Nephron progenitor cell (in vitro differentiated cells): ENCODE measurements at regions not wholly inside any gene's neighbourhood (a gene's known extent, or its start where the extent isn't known, plus 50 kb on each side); places are given as distances from the start of the nearest gene placed in this dataset.

Source experiments
- DNase-seq: peaks from one replicate; pipeline ENCODE4 v3.0.0; 2021
- H3K27ac Mint-ChIP-seq: 2 replicates; pipeline ENCODE4 v1.8.0; 2021; ENCODE audit warnings: mild to moderate bottlenecking, moderate library complexity, mixed read lengths
- H3K27me3 Mint-ChIP-seq: 2 replicates; pipeline ENCODE4 v1.8.0; 2021; ENCODE audit warnings: mild to moderate bottlenecking, low read depth, mixed read lengths; ENCODE audit not compliant: poor library complexity
- H3K36me3 Mint-ChIP-seq: 2 replicates; pipeline ENCODE4 v1.8.0; 2021; ENCODE audit warnings: low read depth, mixed read lengths
- H3K4me1 Mint-ChIP-seq: 2 replicates; pipeline ENCODE4 v1.8.0; 2021; ENCODE audit warnings: mixed read lengths
- H3K4me3 Mint-ChIP-seq: 2 replicates; pipeline ENCODE4 v1.8.0; 2021; ENCODE audit warnings: mild to moderate bottlenecking, moderate library complexity, mixed read lengths
- H3K9me3 Mint-ChIP-seq: 2 replicates; pipeline ENCODE4 v1.8.0; 2021; ENCODE audit warnings: mild to moderate bottlenecking, moderate library complexity, mixed read lengths
- TF ChIP-seq, protein P1 (sequence below): fragments of 200-600 bp; sonication (generic); IDR thresholded peaks from 2 replicates; pipeline ENCODE4 v1.5.0; 2021; ENCODE audit warnings: antibody characterized with exemption

DNA sequence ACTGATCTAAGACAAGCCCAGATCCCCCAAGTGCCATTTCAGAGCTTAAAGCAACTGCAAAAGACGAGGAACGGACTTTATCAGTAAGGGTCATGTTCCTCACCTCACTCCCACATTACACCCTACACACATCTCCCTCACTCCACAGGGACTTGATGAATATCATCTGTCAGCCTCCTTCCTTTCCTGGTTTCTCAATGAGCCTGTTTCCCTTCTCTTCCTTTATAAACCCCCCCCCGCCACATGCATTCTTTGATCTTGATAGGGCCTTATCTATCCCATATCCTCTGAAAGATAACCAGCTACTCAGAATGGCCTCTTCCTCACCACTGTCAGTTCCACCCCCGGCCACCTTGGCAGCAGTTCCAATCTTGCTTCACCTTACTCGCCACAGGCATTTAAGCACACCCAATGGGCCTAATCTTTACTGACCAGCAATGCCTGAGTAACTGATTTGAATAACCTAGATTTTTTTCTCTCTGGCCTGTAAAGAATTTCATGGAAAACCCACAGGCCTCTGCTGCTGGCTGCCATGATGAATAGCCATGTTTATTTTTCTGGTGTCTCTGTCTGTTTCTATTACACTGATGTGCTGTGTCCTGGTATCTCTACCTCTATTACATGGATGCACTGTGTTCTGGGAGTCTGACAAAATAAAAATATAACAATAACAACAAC, 138.7 kb downstream of the PHLDA1 start:
- no peak overlapping the region for H3K4me3 Mint-ChIP-seq
- peak overlapping the region; percentile 81 for H3K27ac Mint-ChIP-seq
- H3K4me1 Mint-ChIP-seq: peaks cover 64% of the 10 kb centered on the region
- no peaks in the 10 kb centered on the region for H3K9me3 Mint-ChIP-seq
- no peak for DNase-seq
- H3K36me3 Mint-ChIP-seq: no peaks in the 10 kb centered on the region
- TF ChIP-seq, protein P1, sequence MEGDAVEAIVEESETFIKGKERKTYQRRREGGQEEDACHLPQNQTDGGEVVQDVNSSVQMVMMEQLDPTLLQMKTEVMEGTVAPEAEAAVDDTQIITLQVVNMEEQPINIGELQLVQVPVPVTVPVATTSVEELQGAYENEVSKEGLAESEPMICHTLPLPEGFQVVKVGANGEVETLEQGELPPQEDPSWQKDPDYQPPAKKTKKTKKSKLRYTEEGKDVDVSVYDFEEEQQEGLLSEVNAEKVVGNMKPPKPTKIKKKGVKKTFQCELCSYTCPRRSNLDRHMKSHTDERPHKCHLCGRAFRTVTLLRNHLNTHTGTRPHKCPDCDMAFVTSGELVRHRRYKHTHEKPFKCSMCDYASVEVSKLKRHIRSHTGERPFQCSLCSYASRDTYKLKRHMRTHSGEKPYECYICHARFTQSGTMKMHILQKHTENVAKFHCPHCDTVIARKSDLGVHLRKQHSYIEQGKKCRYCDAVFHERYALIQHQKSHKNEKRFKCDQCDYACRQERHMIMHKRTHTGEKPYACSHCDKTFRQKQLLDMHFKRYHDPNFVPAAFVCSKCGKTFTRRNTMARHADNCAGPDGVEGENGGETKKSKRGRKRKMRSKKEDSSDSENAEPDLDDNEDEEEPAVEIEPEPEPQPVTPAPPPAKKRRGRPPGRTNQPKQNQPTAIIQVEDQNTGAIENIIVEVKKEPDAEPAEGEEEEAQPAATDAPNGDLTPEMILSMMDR: no peak
- H3K27me3 Mint-ChIP-seq: no peaks in the 10 kb centered on the region

DNA sequence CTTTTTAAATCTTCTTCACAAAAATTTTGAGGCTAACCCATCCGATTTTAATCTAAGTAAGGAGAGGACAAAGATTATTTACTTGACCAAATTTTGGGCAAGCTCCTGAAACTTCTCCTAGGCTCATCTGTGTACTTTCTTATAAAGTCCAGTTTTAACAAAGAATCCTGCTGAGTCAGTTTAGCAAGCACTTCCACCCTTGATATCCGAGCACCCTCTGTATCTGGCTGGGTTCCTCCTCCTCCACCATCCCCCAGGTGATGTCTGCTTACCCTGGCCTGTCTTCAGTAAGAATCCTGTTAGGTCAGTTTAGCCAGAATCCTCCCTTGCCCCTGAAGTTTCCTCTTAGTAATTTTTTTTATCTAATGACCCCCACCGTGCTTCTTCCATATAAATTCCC, 140.5 kb downstream of the PHLDA1 start:
- peak overlapping the region; percentile 23 for H3K4me3 Mint-ChIP-seq
- no peaks in the 10 kb centered on the region for H3K9me3 Mint-ChIP-seq
- H3K4me1 Mint-ChIP-seq: peaks cover 62% of the 10 kb centered on the region
- no peaks in the 10 kb centered on the region for H3K36me3 Mint-ChIP-seq
- TF ChIP-seq, protein P1: no peak
- no peak for DNase-seq
- H3K27ac Mint-ChIP-seq: no peak overlapping the region
- no peaks in the 10 kb centered on the region for H3K27me3 Mint-ChIP-seq

DNA sequence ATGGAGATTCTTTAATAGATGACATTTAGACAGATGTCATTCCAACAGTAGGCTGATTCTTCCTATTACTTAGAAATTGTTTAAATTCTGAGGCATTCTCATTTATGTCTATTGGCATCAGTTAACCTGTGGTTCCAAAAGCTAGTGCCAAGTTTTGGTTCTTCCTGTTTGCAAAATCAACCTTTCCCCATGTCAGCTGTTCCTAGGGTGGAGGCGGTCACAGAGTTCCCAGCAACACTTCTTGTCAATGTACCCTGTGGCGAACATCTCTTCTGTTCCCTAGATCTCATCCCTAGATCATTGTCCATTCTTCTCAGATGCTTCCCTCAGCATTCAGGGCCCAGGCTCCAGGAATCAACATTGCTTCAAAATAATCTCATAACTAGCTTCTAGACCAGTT, 140.9 kb downstream of the PHLDA1 start:
- Mint-ChIP-seq H3K36me3 (no peaks in the 10 kb centered on the region), H3K9me3 (no peaks in the 10 kb centered on the region), H3K4me3 (no peak overlapping the region), H3K4me1 (peaks cover 60% of the 10 kb centered on the region), H3K27me3 (no peaks in the 10 kb centered on the region), H3K27ac (peak overlapping the region; percentile 75)
- no peak for DNase-seq
- TF ChIP-seq, protein P1: no peak

DNA sequence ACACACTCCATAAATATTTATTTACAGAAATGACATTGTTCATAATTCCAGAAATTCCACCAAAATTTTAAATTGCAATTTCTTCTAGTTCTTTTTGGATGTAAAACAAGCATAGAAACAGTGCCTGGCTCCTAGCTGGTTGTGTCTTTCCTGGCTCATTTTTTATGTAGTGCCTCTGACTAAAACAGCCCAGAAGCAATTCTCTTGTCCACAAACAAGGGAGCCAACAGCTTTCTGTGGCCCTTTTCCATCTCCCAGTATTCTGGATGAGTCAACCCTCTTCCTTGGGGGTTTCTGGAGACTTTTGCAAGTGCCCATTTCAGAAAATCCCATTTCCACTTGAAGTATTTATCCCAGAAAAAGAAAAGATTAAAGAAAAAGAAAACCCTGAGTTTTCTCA, 141.4 kb downstream of the PHLDA1 start:
- H3K9me3 Mint-ChIP-seq: no peaks in the 10 kb centered on the region
- no peaks in the 10 kb centered on the region for H3K27me3 Mint-ChIP-seq
- H3K4me1 Mint-ChIP-seq: peaks cover 55% of the 10 kb centered on the region
- peak overlapping the region; percentile 75 for H3K27ac Mint-ChIP-seq
- no peaks in the 10 kb centered on the region for H3K36me3 Mint-ChIP-seq
- DNase-seq: no peak
- TF ChIP-seq, protein P1: no peak
- no peak overlapping the region for H3K4me3 Mint-ChIP-seq

DNA sequence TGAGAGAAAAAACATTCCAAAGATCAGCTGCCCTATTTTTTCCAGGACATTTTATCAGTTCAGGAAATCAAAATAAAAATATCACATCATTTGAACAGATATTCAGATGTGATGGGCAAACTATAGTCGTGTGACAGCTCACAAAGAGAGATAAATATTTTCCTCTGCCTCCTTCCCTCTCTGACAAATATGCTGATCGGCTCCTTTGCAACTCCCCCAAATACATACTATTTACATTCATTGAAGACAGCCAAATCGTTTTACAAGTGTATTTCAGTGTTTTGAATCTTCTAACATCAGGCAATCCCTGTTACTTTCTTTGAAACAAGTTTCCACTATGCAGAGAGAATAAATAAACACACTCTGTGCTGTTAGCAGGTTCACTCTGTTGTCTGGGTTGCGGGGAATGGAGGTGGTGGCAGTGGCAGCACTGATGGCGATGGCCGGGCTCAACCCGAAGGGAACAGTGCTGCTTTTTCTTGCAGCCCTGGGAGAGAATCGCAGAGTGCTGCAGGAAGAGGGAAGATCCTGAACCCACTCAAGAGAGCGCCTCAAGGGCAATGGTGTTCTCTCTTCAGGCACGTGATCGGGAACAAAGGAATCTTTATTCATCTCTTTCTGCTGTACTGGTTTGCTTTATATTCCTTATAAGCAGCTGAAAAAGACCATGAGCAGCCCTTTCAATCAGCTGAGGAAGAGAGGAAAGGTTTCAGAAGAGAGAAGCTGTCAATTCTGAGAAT, 142.5 kb downstream of the PHLDA1 start:
- peaks cover 63% of the 10 kb centered on the region for H3K4me1 Mint-ChIP-seq

More for the DNA sequence above, 142.5 kb downstream of the PHLDA1 start:
- TF ChIP-seq, protein P1: no peak
- Mint-ChIP-seq H3K27me3 (peaks cover 4% of the 10 kb centered on the region), H3K27ac (peak overlapping the region; percentile 86), H3K36me3 (no peaks in the 10 kb centered on the region), H3K9me3 (no peaks in the 10 kb centered on the region), H3K4me3 (no peak overlapping the region)
- DNase-seq: peak; percentile 13
